Panc1 (cell line): ENCODE measurements at regions not wholly inside any gene's neighbourhood (a gene's known extent, or its start where the extent isn't known, plus 50 kb on each side); places are given as distances from the start of the nearest gene placed in this dataset.
"Not testable (repeated sequence)": the region's sequence is repeated elsewhere in the genome, so short reads cannot be mapped to it uniquely, and the experiment has no call there.

Experiments
- ATAC-seq: fragments of 200-7000 bp; cut with Tn5 transposase; 2 replicates; pipeline ENCODE4 v1.9.1; 2020; ENCODE audit warnings: mild to moderate bottlenecking, moderate library complexity
- BruUV-seq: library from RNA; stranded (reverse); fragments of 400-500 nt; replicated peaks from 2 replicates; lab custom pipeline; 2021; lab: Mats Ljungman, UMichigan
- CTCF ChIA-PET: fragments of 300-600 bp; sonication (Branson Sonifier 250); formaldehyde crosslinking; loops from one replicate; lab custom pipeline; 2022; ENCODE audit warnings: antibody characterized with exemption; lab: Charles Lee
- POLR2A ChIA-PET: fragments of 300-600 bp; sonication (Branson Sonifier 250); formaldehyde crosslinking; loops from one replicate; lab custom pipeline; 2022; ENCODE audit warnings: antibody characterized with exemption; lab: Charles Lee
- DNase-seq: peaks from one replicate; pipeline ENCODE4 v3.0.0-alpha.2; 2010; ENCODE audit warnings: low read depth, low spot score
- H3K27ac ChIP-seq: 2 replicates; pipeline ENCODE4 v1.5.1; 2011; ENCODE audit warnings: mild to moderate bottlenecking, low read length, inconsistent platforms
- H3K27me3 ChIP-seq: fragments of 200-500 bp; sonication (Bioruptor generic); 2 replicates; pipeline ENCODE4 v1.6.0; 2014; ENCODE audit warnings: low read length, inconsistent platforms; ENCODE audit not compliant: control insufficient read depth, insufficient read depth
- H3K36me3 ChIP-seq: fragments of 200-500 bp; sonication (Bioruptor generic); 2 replicates; pipeline ENCODE4 v1.5.1; 2014; ENCODE audit warnings: inconsistent platforms, mild to moderate bottlenecking, low read length, moderate library complexity; ENCODE audit not compliant: control insufficient read depth, insufficient read depth
- H3K4me1 ChIP-seq: 2 replicates; pipeline ENCODE4 v1.5.1; 2011; ENCODE audit warnings: inconsistent platforms, mild to moderate bottlenecking, low read length, moderate library complexity; ENCODE audit not compliant: control insufficient read depth, insufficient read depth
- H3K4me3 ChIP-seq, 2 experiments: 2 replicates each; pipeline ENCODE4 v1.5.1; 2011 to 2012; ENCODE audit warnings: low read depth in 2 of 2, low read length in 2 of 2, mild to moderate bottlenecking in 2 of 2, inconsistent platforms in 1 of 2, moderate library complexity in 1 of 2
- H3K9me3 ChIP-seq: fragments of 200-500 bp; sonication (Bioruptor generic); 2 replicates; pipeline ENCODE4 v1.5.1; 2014; ENCODE audit warnings: low read depth, mild to moderate bottlenecking, inconsistent platforms, low read length, moderate library complexity; ENCODE audit not compliant: control insufficient read depth, insufficient read depth
- CTCF ChIP-seq: fragments of 450-650 bp; IDR thresholded peaks from 2 replicates; pipeline ENCODE4 v1.5.1; 2017; ENCODE audit warnings: mild to moderate bottlenecking
- POLR2AphosphoS5 ChIP-seq: IDR thresholded peaks from 2 replicates; pipeline ENCODE4 v1.6.1; 2012; ENCODE audit warnings: mild to moderate bottlenecking, low read depth, low read length, moderate library complexity
- REST ChIP-seq, 2 experiments: IDR thresholded peaks; 2 replicates each; pipeline ENCODE4 v1.6.1; 2011 to 2012; ENCODE audit warnings: low read depth in 2 of 2, control low read depth in 1 of 2, low read length in 1 of 2, mild to moderate bottlenecking in 1 of 2, moderate library complexity in 1 of 2; ENCODE audit not compliant: insufficient read depth in 1 of 2
- SIN3A ChIP-seq: IDR thresholded peaks from 2 replicates; pipeline ENCODE4 v1.6.1; 2012; ENCODE audit warnings: low read depth, mild to moderate bottlenecking, low read length, moderate library complexity, borderline replicate concordance; ENCODE audit not compliant: insufficient read depth
- TCF7L2 ChIP-seq: IDR thresholded peaks from 2 replicates; pipeline ENCODE4 v1.6.1; 2011; ENCODE audit warnings: mild to moderate bottlenecking, low read depth, low read length, inconsistent platforms
- in situ Hi-C: cut with HindIII; loops from 2 replicates; pipeline ENCODE4 v1.10.0; 2016; ENCODE audit warnings: low sequenced_read_pairs, low pct_unique_long_range_greater_than_20kb
- intact Hi-C: fragments of 100-400 bp; cut with micrococcal nuclease; formaldehyde crosslinking; loops from one replicate; pipeline ENCODE4 v1.10.0; 2022; ENCODE audit not compliant: unreplicated experiment

GRCh38 chr7:46908770-46909169, 673.1 kb downstream of the TNS3 start:
- TF ChIP-seq SIN3A (no peak), REST (IDR thresholded peaks at IDR 0.05; ENCODE audit: insufficient read depth in 1 of 2, low read depth in 2 of 2, low read length in 1 of 2) (no peak), TCF7L2 (peak; percentile 34; the same call in 1 of the 2 replicates), POLR2AphosphoS5 (peak; percentile 24; the same call in 1 of the 2 replicates), CTCF (no peak)
- H3K4me1 ChIP-seq, result peaks cover 14% of the 10 kb centered on the region
- peak overlapping the region; percentile 45; the same call in 1 of the 2 replicates for H3K27ac ChIP-seq
- DNase-seq (no peak), ATAC-seq (peak; percentile 89)
- ChIA-PET CTCF (interaction anchor here (0.6 kb wide), 1 partner anchor 218 kb away, joined by 7 read pairs; no protein-coding TSS in a partner anchor), POLR2A (no interaction called here)
- intact Hi-C loops (no loop called here), in situ Hi-C loops (no loop called here)
- BruUV-seq, result no TSS peak
- no peaks in the 10 kb centered on the region for H3K36me3 ChIP-seq
- no peaks in the 10 kb centered on the region for H3K27me3 ChIP-seq
- H3K4me3 ChIP-seq, result no peak overlapping the region
- no peaks in the 10 kb centered on the region for H3K9me3 ChIP-seq

GRCh38 chr7:46904523-46904922, 677.4 kb downstream of the TNS3 start:
- CTCF ChIA-PET, H3K27me3 ChIP-seq, H3K36me3 ChIP-seq, H3K4me3 ChIP-seq, POLR2A ChIA-PET, H3K9me3 ChIP-seq, BruUV-seq, ATAC-seq, in situ Hi-C loops, intact Hi-C loops, DNase-seq, H3K27ac ChIP-seq: not testable (repeated sequence)
- peaks cover 14% of the 10 kb centered on the region for H3K4me1 ChIP-seq

GRCh38 chr7:46902463-46902862, 679.4 kb downstream of the TNS3 start:
- no peak overlapping the region for H3K4me3 ChIP-seq
- in situ Hi-C loops, result no loop called here
- peak overlapping the region; percentile 44; the same call in 1 of the 2 replicates for H3K27ac ChIP-seq
- TF ChIP-seq POLR2AphosphoS5, result no peak
- peak; percentile 55; the same call in 1 of the 2 replicates for TF ChIP-seq TCF7L2
- TF ChIP-seq SIN3A, result no peak
- no peak for TF ChIP-seq CTCF
- no peak for TF ChIP-seq REST (IDR thresholded peaks at IDR 0.05; ENCODE audit: insufficient read depth in 1 of 2, low read depth in 2 of 2, low read length in 1 of 2)
- CTCF ChIA-PET, result no interaction called here
- no peaks in the 10 kb centered on the region for H3K27me3 ChIP-seq
- no peaks in the 10 kb centered on the region for H3K9me3 ChIP-seq
- intact Hi-C loops, result no loop called here
- POLR2A ChIA-PET, result no interaction called here
- no peaks in the 10 kb centered on the region for H3K36me3 ChIP-seq
- no peaks in the 10 kb centered on the region for H3K4me1 ChIP-seq
- BruUV-seq, result no TSS peak
- ATAC-seq (no peak), DNase-seq (no peak)
